ENCODE measurements at regions not wholly inside any gene's neighbourhood (a gene's known extent, or its start where the extent isn't known, plus 50 kb on each side); places are given as distances from the start of the nearest gene placed in this dataset.
"Not testable (repeated sequence)": the region's sequence is repeated elsewhere in the genome, so short reads cannot be mapped to it uniquely, and the experiment has no call there.

DNA sequence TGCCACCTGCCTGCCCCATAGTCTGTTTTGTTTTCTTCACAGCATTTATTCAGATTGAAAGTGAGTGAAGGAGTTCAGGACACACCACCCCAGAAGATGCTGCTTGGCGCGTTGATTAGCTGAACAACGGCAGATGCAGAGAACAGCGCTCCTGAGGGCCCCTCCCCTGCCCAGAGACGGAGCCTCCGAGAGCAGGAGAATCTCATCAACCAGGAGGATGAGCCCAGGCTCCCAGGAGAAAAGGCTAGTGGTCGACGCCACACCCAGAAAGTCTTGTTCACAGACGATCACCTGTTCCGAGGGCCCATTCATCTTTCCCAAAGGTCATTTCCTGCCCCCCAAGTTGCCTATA is 180.4 kb upstream of the PPP1R26 start:
- DNase-seq = no peak

DNA sequence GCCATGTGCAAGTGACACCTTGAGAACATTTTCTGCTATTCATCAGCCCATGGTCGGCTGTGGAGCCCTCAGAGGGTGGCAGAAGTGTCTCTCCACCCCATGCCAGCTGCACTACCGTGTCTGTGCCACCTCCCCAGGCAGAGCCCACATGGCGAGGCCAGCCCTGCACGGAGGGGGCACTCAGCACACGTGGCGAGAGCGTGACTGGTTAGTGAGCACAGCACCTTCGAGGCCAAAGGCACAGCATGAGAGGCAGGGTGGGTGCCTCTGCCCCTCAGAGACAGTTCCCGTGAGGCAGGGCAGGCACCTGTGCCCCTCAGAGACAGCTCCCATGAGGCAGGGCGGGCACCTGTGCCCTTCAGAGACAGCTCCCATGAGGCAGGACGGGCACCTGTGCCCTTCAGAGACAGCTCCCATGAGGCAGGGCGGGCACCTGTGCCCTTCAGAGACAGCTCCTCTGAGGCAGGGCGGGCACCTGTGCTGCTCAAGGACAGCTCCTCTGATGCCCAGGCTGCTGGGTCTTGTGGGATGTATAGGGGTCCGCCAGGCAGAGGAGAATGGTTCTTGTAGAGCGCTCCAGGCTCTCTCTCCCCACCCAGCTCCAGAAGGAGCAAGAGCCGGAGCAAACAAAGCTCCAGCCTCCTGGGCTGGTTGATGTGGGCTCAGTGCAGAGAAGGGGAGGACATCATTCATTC is 179.8 kb upstream of the PPP1R26 start:
- DNase-seq = no peak

DNA sequence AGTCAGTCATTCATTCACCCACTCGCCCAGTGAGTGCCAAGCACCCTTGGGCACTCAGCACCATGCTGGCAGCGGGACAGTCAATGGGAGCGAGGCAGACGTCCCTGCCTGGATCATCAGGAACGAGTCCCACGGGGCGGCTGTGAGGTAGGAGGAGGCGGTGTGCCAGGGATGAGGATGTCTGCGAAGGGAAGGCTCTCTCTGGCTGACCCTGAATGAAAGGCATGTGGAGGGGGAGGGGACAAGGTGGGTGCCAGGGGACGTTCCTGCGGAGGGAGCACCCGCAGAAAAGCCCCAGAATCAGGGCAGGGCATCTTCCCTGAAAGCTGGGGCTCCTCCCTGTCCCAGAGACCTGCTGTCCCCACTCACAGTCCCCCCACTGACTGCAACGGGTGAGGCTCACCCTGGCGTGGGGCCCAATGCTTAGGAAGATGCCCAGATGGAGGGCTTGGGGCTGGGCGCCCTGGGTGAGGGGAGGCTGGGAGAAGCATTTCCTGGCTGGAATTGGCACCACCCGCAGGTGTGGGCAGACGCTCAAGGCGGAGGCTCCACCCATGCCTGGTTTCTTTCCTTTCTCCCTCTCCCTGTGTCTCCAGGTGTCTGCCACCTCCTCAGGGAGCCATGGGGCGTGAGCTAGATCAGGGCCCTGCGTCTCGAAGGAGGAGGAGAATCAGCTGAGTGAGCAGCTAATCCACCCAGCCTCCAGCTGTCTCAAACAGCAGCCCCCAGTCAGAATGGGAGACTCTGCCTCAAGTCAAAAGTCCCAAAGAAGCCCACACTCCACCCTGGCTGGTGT is 179.0 kb upstream of the PPP1R26 start:
- peak; percentile 4 to 65 for DNase-seq

DNA sequence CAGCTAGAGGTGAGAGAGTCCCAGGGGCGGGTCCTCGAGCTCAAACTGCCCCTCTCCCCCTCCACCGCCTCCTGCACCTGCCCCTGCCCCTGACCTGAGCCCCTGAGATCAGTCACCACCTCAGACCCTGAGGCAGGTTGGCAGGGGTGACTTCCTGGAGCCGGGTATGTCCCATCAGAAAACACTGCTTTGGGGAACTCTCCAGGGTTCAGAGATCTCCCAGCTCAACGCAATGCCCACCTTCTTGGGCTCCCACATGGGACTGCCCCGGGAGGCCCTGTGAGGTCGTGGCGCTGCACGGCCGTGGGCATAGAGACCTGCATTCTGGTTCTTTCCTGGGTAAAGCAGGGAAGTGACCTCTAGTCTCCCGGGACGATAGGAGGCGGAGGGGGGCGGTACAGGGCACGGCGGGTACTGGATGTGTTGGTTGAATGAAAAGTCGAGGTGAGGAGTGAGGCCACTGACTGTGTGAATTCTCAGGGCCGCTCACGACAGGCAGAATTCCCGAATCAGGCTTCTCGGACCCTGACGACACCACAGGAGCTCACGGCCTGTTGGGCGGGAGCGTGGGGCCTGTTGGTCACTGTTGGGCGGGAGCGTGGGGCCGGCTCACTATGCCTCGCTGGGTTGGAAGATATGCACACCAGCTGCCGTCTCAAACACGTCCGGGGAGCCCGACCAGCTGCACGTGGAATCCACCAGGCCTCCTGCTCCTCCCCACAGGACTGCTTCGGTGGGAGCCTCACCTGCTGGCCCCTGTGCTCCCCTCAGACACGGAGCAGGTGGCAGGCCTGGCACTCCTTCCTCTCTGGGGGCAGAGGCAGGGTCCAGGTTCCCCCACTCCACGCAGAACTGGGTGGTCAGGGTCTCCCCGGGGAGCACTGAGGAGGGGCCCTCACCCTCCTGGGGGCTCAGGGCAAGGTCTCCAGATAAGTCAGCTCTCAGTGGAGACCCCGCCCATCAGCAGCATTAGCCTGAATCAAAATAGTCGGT is 178.0 kb upstream of the PPP1R26 start:
- no peak for DNase-seq

DNA sequence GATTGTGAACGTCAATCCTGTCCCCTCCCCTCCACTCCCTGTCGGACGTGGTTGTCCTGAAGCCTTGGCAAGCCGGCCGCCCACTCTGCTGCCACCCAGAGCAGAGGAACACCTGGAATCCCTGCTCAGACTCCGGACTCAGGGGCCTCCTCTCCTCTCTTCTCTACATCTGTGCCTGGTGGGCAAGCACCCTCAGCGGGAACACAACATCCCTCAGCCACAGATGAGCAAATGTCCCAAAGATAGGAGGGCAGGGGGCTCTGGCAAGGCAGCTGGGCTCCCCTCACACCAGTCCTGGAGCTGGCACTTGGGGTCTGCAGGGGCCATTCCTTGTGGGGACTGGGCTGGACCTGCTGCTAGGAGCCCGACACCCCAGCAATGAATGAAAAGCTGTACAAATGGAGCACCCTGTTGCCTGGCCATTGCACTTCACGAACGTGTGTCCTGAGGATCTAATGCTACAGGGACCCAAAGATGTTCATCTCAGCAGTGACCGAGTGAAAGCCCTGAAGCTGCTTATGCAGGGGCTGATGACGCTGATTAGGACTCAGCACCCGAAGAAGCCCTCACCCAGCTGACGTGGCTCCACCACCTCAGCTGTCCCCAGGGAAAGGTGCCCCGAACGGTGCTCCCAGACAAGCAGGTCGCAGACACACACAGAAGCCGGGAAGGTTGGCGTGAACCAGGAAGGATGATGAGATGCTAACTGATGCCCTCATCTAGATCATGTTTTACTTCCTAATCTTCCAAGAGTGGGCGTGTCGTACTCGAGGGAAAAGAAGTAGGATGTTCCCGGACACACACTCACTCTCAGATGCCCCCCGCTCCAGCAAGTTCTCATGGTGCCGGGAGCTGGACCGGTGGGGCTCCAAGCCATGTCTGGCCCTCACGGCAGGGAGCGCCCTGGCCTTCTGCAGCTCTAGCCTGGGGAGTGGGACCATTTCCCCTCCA is 177.0 kb upstream of the PPP1R26 start:
- no peak for DNase-seq

DNA sequence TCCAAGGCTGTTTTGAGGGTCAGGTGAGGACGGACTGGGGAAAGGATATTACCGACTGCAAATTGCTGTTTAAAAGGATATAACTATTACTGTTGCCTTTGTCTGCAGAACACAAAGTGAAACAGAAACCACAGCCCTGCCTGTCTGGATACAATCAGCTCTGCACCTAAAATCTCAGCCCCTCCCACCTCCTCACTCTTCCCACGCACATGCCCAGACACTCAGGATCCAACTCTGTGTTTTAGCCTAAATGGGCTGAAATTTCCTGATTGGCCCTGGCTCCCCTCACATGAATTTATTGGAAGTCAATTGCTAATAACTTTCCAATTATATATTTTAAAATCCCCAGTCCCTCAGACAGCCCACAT is 176.3 kb upstream of the PPP1R26 start:
- DNase-seq = no peak

DNA sequence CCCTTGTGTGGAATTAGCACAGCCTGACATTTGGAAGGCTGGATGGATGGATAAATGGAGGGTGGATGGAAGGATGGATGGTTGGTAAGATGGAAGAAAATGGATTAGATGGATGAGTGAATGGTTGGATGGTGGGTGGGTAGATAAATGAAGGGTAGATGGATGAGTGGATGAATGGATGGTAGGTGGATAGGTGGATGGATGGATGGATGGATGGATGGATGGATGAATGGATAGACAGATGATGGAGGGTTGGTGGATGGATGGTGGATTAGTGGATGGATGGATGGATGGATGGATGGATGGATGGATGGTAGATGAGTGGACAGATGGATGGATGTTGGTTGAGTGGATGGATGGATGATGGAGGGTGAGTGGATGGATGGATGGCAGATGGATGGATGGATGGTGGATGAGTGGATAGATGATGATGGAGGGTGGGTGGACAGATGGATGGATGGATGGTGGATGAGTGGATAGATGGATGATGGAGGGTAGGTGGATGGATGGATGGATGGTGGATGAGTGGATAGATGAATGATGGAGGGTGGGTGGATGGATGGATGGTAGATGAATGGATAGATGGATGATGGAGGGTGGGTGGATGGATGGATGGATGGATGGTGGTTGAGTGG is 175.6 kb upstream of the PPP1R26 start:
- no peak for DNase-seq

DNA sequence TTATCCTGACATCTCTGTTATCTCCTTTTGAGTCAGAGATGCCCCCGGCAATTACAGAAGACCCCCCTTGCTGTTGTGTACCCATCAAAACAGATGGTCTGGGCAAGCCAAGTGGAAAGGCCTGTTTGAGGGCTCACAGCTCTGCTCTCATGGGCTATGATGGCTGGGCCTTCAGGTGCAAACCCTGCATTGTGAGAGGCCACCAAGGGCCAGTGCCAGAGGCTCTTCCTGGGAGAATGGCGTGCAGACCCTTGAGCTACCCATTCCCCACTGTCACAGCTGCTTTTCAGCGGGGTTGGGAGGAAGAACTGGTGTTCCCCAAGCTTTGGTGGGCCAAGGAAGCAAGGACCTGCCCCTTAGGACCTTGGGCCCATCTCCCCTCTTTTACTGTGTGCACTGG is 174.7 kb upstream of the PPP1R26 start:
- DNase-seq = no peak

DNA sequence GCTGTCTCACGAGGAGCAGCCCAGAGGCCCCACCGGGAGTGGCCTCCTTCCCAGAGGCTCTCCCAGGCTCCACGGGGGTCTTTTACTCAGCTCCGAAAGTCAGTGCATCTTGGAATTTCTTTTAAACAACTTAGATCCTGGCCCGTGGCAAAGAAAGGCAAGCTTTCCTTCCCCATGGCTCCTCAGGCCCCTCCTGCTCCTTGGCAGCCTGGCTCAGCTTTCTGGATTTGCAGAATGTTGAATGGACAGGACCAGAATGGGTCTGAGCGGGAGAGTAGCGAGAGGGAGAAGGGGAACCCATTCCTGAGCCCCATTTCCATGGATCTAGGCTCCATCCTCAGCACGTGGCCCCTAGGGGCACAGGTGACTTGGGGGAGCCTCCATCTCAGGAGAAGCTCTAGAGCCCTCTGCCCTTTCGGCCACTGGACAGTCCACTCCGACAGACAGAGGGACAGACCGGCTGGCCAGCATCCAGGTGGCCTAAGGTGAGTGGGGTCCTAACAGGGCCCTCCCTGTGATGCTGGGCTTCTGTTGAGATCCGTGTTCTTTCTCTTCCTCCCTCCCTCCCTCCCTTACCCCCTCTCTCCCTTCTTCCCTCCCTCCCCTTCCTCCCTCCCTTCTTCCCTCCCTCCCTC is 173.9 kb upstream of the PPP1R26 start:
- DNase-seq = no peak

DNA sequence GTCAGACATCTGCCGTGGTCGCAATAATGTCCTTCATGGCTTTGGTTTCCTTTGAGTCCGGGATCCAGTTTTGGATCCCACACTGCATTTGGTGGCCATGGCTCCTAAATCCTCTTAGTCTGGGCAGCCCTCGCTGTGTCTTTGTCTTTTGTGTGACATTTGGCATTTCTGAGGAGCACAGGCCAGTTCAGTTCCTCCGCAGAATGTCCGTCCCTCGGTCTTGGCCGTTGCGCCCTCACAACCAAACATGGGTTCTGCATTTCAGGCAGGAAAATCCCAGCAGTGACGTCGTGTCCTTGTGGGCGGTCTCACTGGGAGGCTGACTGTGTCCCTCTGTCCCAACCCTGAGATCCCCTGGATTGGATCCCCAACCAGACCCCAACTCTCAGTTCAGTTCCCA is 172.9 kb upstream of the PPP1R26 start:
- DNase-seq = no peak

DNA sequence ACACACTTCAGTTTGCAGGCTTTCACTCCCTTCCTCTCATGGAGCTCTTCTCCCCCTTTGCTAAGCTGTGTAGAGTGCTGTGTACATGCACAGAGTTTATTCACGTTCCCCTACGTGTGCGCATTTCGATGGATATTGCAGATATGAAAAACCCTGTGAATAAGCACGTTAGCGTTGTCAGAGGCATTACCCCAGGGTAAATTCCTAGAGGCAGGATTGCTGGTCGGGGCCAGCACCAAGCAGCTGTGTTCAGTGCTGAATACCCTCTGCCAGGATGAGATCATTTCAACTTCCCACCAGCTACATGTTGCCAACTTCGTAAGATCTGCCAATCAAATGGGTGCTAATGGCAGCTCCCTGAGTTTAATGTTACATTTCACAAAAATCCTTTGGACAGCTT is 172.3 kb upstream of the PPP1R26 start:
- DNase-seq = peak; percentile 27 to 58

DNA sequence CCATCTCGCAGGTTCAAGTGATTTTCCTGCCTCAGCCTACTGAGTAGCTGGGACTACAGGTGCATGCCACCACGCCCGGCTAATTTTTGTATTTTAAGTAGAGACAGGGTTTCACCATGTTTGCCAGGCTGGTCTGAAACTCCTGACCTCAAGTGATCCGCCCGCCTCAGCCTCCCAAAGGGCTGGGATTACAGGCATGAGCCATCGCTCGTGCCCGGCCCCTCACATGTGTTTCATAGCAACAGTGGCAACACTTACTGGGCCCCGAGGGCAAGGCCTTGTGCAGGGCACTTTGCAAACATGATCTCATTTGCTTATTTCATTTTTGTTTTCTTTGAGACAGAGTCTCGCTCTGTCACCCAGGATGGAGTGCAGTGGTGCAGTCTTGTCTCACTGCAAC is 171.7 kb upstream of the PPP1R26 start:
- not testable (repeated sequence) for DNase-seq

DNA sequence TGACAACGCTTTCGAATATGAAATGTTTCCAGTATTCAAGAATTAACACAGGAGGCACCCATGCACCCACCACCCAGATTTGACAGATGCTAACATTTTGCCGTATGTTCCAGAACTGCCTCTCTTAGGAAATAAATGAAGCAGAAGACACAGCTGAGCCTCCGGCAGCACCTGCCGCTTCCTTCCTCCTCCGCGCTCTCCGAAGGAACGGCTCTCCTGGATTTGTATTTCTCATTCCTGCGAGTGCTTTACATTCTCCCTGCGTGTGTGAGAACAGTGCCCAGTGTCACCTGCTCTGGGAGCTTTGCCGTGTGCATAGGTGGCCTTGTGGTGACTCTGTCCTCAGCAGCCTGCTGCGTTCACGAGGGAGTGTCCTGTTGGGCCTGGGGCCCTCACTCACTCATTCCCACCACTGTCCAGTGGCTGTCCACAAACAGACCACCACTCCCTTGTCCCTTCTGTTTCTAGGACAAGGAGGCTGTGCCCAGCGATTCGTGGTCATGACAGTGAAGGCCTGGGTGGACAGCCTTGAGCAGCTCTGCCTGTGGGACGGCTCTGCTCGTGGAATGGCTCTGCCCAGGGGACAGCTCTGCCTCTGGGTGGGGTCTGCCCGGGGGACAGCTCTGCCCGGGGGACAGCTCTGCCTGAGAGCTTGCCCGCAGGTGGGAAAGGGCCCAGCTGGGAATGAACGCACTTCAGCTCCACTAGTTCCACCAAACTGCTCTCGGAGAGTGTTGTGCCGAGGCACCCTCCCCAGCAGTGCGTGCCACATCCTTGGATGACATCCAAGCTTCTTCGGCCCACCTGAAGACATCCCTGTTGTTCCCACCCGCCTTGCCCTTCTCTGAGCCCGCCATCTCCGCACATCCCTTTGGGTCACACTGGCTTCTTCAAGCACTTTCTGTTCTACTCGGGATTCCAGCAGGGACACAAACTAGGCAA is 170.5 kb upstream of the PPP1R26 start:
- no peak for DNase-seq

DNA sequence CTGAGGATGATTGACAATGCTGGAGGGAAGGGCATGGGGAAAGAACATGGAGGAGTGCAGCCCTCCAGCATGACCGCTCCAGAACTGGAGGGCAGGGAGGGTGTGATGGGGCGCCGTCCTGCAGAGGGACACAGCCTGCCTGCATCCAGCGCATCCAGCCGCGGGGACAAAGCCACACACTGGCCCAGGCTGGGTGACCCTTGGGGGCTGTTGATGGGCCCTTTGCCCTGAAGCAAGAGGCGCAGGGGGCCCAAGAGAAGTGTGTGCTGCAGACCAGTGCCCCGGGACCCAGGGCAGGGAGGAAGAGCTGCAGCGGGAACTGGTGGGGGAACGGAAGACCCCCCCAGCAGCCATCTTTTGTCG is 169.8 kb upstream of the PPP1R26 start:
- DNase-seq = no peak

DNA sequence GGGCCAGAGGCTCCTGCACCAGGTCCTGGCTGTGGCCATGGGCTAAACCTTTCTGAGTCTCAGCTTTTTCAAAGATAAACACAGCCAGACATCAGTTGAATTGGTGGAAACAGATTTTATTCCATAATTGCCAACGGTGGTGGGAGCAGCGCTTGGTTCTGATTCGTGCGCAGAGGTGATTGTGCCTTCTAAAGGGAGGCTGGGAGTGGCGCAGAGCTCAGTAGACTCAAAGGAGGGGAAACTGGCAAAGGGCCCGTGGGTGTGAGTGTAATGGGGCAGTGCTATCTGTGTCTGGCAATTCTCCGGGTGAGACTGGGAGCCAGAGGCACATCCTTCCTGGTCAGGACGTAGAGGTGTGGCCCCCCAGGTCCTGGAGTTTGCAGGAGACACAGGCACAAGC is 169.4 kb upstream of the PPP1R26 start:
- no peak for DNase-seq

DNA sequence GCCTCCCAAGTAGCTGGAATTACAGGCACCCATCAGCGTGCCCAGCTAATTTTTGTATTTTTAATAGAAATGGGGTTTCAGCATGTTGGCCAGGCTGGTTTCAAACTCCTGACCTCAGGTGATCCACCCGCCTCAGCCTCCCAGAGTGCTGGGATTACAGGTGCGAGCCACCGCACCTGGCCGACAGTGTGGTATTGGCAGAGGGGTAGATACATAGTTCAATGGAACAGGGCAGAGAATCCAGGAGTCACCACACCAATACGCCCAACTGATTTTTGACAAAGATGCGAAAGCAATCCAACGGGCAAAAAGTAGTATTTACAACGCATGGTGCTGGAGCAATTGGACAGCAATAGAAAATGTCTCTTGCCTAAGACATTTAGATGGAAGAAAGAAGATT is 164.0 kb upstream of the PPP1R26 start:
- no peak for DNase-seq

DNA sequence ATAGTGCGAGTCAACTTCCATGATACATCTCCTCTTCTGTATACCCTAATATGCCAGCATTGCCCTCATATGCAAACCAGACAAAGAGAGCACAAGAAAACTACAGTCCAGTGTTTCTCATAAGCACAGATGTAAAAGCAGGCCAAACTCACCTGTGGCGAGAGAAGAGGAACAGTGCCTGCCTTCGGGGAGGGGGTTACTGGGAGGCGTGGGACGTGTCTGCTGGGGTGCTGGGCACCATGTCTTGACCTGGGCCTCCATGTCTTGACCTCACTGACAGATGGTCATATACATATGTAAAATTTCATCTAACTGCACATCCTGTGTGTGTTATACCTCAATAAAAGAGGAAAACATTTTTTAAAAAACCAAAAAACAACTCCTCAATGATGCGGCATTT is 159.3 kb upstream of the PPP1R26 start:
- DNase-seq = no peak

DNA sequence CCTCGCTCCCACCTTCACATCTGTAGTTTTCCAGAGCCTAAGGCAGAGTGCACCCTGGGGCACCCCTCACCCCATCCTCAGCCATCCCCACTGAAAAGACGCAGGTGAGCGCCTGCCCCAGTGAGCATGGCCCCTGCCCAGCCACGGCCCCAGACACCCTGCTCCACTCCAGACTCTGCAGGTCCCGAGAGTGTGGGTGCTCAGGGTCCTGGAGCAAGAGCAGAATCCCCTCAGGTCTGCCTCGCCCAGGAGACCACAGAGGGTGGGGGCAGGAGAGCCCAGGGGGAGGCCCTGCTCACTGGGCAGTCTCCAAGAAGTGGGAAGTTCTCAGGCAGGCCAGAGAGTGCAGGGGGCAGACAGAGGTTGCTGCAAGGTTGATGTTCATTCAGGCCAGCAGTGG is 158.6 kb upstream of the PPP1R26 start:
- DNase-seq = no peak

DNA sequence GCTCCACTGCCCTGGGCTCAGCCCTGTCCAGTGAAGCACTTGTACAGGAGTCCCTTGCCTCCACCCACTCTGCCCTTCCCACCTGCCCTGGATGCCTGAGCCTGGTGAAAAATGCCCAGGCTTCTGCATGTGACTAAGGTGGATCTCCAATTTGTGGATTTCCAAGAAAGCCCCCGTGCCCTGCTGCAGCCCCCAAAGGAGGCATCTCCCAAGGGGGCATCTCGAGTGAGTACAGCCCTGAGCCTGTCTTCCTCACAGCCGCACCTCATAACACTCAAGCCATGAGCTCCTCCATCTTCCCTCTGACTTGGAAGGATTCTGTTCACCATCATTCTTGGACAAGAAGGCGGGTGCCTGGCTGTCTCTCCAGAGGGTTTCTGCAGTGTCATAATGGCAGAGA is 158.0 kb upstream of the PPP1R26 start:
- DNase-seq = no peak

DNA sequence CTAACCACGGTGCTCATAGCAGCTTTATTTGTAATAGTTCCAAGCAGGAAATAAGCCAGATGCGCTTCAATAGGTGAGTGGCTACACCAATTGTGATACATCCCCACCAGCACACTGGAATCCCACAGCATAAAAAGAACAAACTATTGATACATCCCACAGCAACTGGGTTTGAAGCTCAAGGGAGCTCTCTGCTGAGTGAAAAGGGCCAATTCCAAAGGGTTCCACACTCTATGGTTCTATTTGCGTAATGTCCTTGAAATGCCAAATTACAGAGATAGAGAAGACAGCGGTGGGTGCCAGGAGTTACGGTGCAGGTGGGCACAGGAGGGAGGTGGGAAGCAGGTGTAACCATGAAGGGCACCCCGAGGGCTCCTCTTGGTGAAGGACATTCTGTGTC is 155.3 kb upstream of the PPP1R26 start:
- DNase-seq = no peak
